ENCODE measurements at regions not wholly inside any gene's neighbourhood (a gene's known extent, or its start where the extent isn't known, plus 50 kb on each side); places are given as distances from the start of the nearest gene placed in this dataset.

- in situ Hi-C loops (cut with MboI; ENCODE audit: low sequenced_read_pairs, unreplicated experiment), result no loop called here
- DNase-seq (ENCODE audit: low spot score), result no peak
- no peak for TF ChIP-seq CTCF (IDR thresholded peaks at IDR 0.05; ENCODE audit: borderline replicate concordance, control extremely low read depth, extremely low read depth, insufficient read depth, missing control alignments)
These were observed 118.2 kb upstream of the SLC10A2 start for GRCh38 chr13:103184413-103184812.

GRCh38 chr13:103178986-103179943 lies 113.0 kb upstream of the SLC10A2 start:
- TF ChIP-seq CTCF (IDR thresholded peaks at IDR 0.05; ENCODE audit: borderline replicate concordance, control extremely low read depth, extremely low read depth, insufficient read depth, missing control alignments), result no peak
- DNase-seq (ENCODE audit: low spot score), result no peak
- in situ Hi-C loops (cut with MboI; ENCODE audit: low sequenced_read_pairs, unreplicated experiment), result no loop called here

GRCh38 chr13:103174966-103175365 lies 108.7 kb upstream of the SLC10A2 start:
- in situ Hi-C loops (cut with MboI; ENCODE audit: low sequenced_read_pairs, unreplicated experiment), result no loop called here
- TF ChIP-seq CTCF (IDR thresholded peaks at IDR 0.05; ENCODE audit: borderline replicate concordance, control extremely low read depth, extremely low read depth, insufficient read depth, missing control alignments), result no peak
- no peak for DNase-seq (ENCODE audit: low spot score)

GRCh38 chr13:103168901-103169508 lies 102.8 kb upstream of the SLC10A2 start:
- in situ Hi-C loops (cut with MboI; ENCODE audit: low sequenced_read_pairs, unreplicated experiment), result no loop called here
- no peak for DNase-seq (ENCODE audit: low spot score)
- no peak for TF ChIP-seq CTCF (IDR thresholded peaks at IDR 0.05; ENCODE audit: borderline replicate concordance, control extremely low read depth, extremely low read depth, insufficient read depth, missing control alignments)

GRCh38 chr13:103164251-103164650 lies 98.0 kb upstream of the SLC10A2 start:
- in situ Hi-C loops (cut with MboI; ENCODE audit: low sequenced_read_pairs, unreplicated experiment), result no loop called here
- no peak for DNase-seq (ENCODE audit: low spot score)
- no peak for TF ChIP-seq CTCF (IDR thresholded peaks at IDR 0.05; ENCODE audit: borderline replicate concordance, control extremely low read depth, extremely low read depth, insufficient read depth, missing control alignments)

DNA sequence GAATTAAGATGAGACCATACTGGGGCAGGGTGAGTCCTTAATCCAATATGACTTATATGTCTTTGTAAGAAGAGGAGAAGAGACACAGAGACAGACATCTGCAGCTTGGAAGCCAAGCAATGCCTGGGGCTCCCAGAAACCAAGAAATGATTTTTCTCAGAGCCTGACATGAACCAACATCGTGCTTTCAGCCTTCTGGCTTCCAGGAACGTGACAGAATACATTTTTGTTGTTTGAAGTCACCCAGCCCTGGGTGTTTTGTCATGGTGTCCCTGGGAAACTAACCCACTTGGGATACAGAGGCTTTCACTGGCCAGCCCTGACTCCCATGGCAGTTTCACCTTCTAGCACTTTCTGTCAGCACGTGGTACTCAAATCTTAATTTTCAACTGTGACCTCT lies 95.3 kb upstream of the SLC10A2 start:
- TF ChIP-seq CTCF (IDR thresholded peaks at IDR 0.05; ENCODE audit: borderline replicate concordance, control extremely low read depth, extremely low read depth, insufficient read depth, missing control alignments), result no peak
- in situ Hi-C loops (cut with MboI; ENCODE audit: low sequenced_read_pairs, unreplicated experiment), result no loop called here
- DNase-seq (ENCODE audit: low spot score), result no peak

Measured in GM13976 (cell line).